ENCODE measurements at regions not wholly inside any gene's neighbourhood (a gene's known extent, or its start where the extent isn't known, plus 50 kb on each side); places are given as distances from the start of the nearest gene placed in this dataset.
"Not testable (repeated sequence)": the region's sequence is repeated elsewhere in the genome, so short reads cannot be mapped to it uniquely, and the experiment has no call there.

GRCh38 chr2:145797692-145798091 lies 1277.8 kb upstream of the ZEB2 start:
- H3K36me3 ChIP-seq (ENCODE audit: control insufficient read depth, insufficient read depth, low read length): no peaks in the 10 kb centered on the region
- H3K9me3 ChIP-seq (ENCODE audit: control insufficient read depth, low read length): no peaks in the 10 kb centered on the region
- no peak overlapping the region for H3K4me2 ChIP-seq (ENCODE audit: low read length)
- H2AFZ ChIP-seq: no peak overlapping the region
- H3K9ac ChIP-seq: no peak overlapping the region
- no peak for TF ChIP-seq CTCF (IDR thresholded peaks at IDR 0.05)
- H3K4me3 ChIP-seq (ENCODE audit: low read depth, low read length): no peak overlapping the region
- H3K4me1 ChIP-seq: no peaks in the 10 kb centered on the region
- no peak overlapping the region for H3K27ac ChIP-seq
- H3K27me3 ChIP-seq (ENCODE audit: control insufficient read depth, insufficient read depth, low read length): no peaks in the 10 kb centered on the region
- H3K79me2 ChIP-seq: no peaks in the 10 kb centered on the region

- Histone ChIP-seq H3K4me1 (no peaks in the 10 kb centered on the region), H3K27ac (no peak overlapping the region)
- no peak for TF ChIP-seq CTCF (IDR thresholded peaks at IDR 0.05)
Observed at GRCh38 chr2:145792745-145793144, 1272.8 kb upstream of the ZEB2 start.

GRCh38 chr2:145789636-145790035 lies 1269.7 kb upstream of the ZEB2 start:
- Histone ChIP-seq H2AFZ (no peak overlapping the region), H3K4me1 (no peaks in the 10 kb centered on the region), H3K27ac (no peak overlapping the region), H3K79me2 (no peaks in the 10 kb centered on the region), H3K9ac (no peak overlapping the region), H3K4me3 (ENCODE audit: low read depth, low read length) (no peak overlapping the region), H3K36me3 (ENCODE audit: control insufficient read depth, insufficient read depth, low read length) (no peaks in the 10 kb centered on the region), H3K27me3 (ENCODE audit: control insufficient read depth, insufficient read depth, low read length) (no peaks in the 10 kb centered on the region), H3K9me3 (ENCODE audit: control insufficient read depth, low read length) (no peaks in the 10 kb centered on the region), H3K4me2 (ENCODE audit: low read length) (no peak overlapping the region)
- no peak for TF ChIP-seq CTCF (IDR thresholded peaks at IDR 0.05)

More at GRCh38 chr2:145792745-145793144, 1272.8 kb upstream of the ZEB2 start:
- Histone ChIP-seq H3K36me3 (ENCODE audit: control insufficient read depth, insufficient read depth, low read length) (no peaks in the 10 kb centered on the region), H3K4me2 (ENCODE audit: low read length) (no peak overlapping the region), H3K79me2 (no peaks in the 10 kb centered on the region), H3K27me3 (ENCODE audit: control insufficient read depth, insufficient read depth, low read length) (no peaks in the 10 kb centered on the region), H3K4me3 (ENCODE audit: low read depth, low read length) (no peak overlapping the region), H3K9me3 (ENCODE audit: control insufficient read depth, low read length) (no peaks in the 10 kb centered on the region), H3K9ac (no peak overlapping the region), H2AFZ (no peak overlapping the region)

- H3K27ac ChIP-seq; H3K9ac ChIP-seq; H3K27me3 ChIP-seq (ENCODE audit: control insufficient read depth, insufficient read depth, low read length); H3K9me3 ChIP-seq (ENCODE audit: control insufficient read depth, low read length); H2AFZ ChIP-seq; H3K4me3 ChIP-seq (ENCODE audit: low read depth, low read length); H3K4me1 ChIP-seq; H3K4me2 ChIP-seq (ENCODE audit: low read length); H3K36me3 ChIP-seq (ENCODE audit: control insufficient read depth, insufficient read depth, low read length); H3K79me2 ChIP-seq: not testable (repeated sequence)
Observed at GRCh38 chr2:145787597-145788361, 1267.9 kb upstream of the ZEB2 start.

- not testable (repeated sequence) for H3K27ac ChIP-seq; H3K4me3 ChIP-seq (ENCODE audit: low read depth, low read length); H3K36me3 ChIP-seq (ENCODE audit: control insufficient read depth, insufficient read depth, low read length); H2AFZ ChIP-seq; H3K9ac ChIP-seq; H3K9me3 ChIP-seq (ENCODE audit: control insufficient read depth, low read length); H3K27me3 ChIP-seq (ENCODE audit: control insufficient read depth, insufficient read depth, low read length); H3K79me2 ChIP-seq; H3K4me2 ChIP-seq (ENCODE audit: low read length); H3K4me1 ChIP-seq
Observed at GRCh38 chr2:145782607-145783006, 1262.7 kb upstream of the ZEB2 start.

- Histone ChIP-seq H3K79me2 (no peaks in the 10 kb centered on the region), H2AFZ (no peak overlapping the region), H3K36me3 (ENCODE audit: control insufficient read depth, insufficient read depth, low read length) (no peaks in the 10 kb centered on the region), H3K4me1 (no peaks in the 10 kb centered on the region), H3K27me3 (ENCODE audit: control insufficient read depth, insufficient read depth, low read length) (no peaks in the 10 kb centered on the region), H3K9ac (no peak overlapping the region), H3K27ac (no peak overlapping the region), H3K4me2 (ENCODE audit: low read length) (no peak overlapping the region), H3K4me3 (ENCODE audit: low read depth, low read length) (no peak overlapping the region), H3K9me3 (ENCODE audit: control insufficient read depth, low read length) (no peaks in the 10 kb centered on the region)
- no peak for TF ChIP-seq CTCF (IDR thresholded peaks at IDR 0.05)
Observed at GRCh38 chr2:145777914-145778313, 1258.0 kb upstream of the ZEB2 start.

All from parathyroid adenoma (tissue), 2 donors.